SW480 (cell line): ENCODE measurements at regions not wholly inside any gene's neighbourhood (a gene's known extent, or its start where the extent isn't known, plus 50 kb on each side); places are given as distances from the start of the nearest gene placed in this dataset.

Source experiments
- DNase-seq: peaks from one replicate; pipeline ENCODE4 v3.0.0-alpha.2; 2016; ENCODE audit warnings: low spot score

DNA sequence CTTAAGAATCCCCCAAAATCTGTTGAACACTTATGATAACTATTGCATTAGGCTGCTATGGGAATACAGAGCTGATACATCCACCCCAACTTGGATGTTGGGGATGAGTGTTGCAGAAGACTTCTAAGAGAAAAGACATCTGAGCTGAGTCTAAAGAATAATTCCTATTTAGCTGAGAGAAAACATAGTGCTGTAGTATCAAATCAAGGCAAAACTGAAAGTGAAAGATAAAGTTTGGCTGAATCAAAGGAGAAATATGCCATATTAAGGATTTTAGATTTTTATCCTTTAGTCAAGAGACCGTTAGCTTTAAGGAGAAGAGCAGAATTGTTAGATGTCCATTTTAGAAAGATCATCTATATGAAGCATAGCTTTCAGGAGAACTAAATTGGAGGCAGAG, 726.9 kb upstream of the PTBP2 start:
- DNase-seq: no peak

DNA sequence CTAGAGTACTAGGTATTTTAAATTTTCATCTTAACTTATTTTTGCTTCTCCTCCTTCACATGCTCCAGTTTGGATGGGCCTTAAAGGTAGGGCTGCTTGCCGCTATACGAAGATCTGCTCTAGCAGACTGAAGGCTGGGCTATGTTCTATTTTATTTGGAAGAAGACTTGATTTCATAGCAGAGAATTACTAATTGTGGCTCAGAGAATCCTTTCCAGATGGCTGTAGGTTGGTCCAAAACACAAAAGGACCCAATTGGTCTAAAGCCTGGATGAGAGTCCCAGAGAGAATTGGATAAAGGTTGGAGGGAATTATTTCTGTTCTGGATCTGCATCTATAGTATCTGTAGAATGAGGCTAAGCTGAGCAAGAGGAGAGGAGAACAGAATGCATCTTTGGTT, 719.4 kb upstream of the PTBP2 start:
- DNase-seq: no peak

DNA sequence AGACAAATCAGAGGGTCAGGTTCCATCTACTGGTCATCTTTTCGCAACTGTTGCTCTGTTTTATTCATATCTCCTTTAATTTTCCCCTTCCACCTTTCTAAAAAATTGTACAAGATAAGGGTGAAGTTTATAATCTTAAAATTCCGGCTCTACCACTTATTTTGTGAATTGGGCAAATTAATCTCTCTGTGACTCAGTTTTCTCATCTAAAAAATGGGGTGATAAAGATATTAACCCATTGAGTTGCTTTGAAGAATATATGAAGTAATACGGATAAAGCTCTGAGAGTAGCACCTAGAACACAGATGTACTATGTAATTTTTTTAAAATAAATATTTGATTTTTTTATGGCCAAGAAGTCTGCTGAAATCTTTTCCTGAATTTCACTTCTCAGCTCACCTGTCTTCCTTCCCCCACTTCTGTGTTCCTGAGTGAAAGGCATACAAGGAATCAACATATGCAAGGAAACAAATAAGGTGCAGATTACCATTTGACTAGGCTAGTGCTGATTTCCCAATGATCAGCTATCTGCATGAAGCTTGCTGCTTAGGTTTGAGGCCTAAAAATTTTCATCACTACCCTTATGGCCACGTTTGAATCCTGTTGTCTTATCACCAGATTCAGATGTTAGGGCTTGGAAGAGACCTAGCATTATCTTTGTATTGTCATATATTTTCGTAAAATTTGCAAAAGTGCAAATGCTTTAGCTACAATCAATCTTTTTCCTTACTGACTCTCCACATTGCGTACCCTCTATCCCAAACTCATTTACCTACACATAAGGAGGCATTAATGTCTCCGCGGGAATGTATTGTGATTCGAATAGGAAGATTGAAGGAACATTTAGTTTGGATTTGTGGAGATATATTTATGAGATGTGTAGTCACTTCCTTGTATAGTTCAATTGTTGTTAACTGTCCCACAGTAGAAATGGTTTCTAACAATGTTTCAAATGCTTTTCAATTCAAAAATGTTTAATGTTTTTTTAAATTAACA, 718.3 kb upstream of the PTBP2 start:
- no peak for DNase-seq

DNA sequence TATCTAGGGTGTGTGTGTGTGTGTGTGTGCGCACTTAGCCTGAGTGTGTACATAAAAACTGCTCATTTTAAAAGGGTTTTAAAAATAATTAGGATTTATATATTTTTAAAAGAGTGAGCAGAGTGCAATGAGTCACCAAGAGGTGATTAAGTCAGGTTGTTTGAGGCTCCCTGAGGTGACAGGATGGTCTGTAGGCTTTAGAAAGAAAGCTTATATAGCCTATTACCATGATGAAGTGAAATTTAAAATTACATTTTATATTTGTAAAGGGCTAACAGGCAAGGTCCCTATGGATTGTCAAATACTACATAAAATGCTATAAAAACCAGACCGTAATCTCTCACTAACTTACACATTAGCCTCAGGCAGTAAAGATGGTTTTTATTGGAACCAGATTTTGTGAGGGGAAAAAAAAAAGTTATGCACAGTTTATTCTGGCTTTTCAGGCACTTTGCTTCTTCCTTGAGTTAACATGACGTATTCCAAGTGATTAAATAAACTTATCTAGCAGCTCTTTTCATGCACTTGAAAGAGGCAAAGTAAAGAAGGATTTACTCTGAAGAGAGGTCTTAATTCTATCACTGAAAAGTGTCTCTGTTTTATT, 711.7 kb upstream of the PTBP2 start:
- no peak for DNase-seq

DNA sequence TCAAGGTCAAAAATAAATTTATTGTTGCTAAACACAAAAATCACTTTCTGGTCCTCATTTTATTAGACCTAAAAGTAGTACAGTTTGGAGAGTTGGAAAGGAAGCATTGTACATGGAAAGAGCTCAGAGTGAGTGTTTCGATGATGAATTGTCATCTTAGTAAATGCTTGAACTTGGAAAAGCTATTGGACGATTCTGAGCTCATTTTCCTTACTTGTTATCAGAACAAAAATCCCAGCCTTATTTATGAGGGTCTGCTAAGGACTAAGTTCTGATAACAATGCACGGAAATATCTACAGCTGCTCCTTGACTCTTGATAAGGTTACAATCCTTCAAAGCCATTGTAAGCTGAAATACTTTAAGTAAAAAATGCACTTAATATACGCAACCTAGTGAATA, 710.0 kb upstream of the PTBP2 start:
- no peak for DNase-seq

DNA sequence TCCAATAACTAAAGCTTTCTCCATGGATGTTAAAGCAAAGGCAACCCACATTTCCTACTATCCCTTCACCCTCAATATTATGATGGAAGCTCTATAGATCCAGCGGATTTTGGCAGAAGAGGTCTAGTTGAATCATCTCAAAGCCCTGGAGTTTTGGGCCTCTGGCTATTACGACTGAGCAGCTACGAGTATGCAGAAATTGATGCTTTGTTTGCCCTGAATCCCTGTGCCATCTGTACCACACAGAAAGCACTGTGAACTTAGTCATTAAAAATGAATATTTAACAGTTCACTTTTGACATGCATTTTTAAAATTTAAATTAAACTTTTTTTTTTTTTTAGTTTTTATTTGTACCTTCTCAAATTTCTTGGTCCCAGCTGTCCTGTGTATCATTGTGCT, 705.4 kb upstream of the PTBP2 start:
- no peak for DNase-seq

DNA sequence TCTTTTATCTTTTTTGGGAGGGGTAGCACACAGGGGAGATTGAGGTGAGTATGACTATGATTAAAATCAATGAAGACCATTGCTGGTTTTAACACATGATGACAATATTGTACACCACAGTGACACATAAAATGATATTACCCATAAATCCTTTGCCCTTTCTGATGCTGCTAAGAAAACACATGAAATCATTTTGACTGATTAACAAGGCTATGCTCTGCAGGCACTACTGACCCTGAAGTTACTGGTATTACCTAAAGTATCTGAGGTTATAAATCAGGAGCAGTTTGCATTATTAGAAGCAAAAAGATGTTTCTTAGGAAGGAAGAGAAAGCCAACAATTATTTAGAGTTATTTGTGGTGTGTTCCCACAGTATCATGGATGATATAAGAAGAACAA, 701.2 kb upstream of the PTBP2 start:
- no peak for DNase-seq

DNA sequence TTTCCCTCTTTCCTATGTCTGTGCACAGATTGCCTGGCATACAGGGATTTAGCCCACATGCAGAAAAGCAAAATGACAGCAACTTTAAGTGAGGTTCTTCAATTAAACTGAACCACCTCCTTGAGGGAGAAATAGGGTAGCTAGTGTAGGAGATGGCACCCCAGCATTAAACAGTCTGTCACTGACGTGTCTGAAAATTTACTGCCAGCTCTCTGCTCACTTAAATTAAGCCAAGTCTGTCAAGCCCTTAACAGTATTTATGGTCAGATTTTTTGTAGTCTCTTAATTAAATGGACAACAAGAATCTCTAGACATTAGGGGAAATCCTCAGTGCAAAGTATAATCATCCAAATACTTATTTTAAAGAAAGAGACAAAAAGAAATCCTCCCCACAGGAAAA, 696.5 kb upstream of the PTBP2 start:
- no peak for DNase-seq

DNA sequence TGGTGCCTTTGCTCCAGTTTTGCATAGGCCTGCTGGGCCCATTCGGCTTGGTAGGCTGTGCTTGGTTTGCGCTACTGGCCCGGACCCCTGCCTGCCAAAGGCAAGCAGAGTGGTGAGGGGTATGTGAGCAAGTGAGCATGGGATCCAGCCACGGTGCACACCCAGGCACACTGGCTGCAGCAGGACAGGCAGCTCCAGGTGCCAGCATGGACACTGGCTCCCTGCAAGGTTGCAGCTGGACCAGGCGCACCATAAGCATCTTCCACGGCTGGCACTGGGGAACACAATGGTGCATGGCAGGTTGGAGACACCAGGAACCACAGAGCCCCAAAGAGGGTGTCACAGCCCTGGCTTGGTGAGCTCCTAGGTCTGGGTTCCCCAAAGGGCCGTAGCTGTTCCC, 693.5 kb upstream of the PTBP2 start:
- DNase-seq: no peak

DNA sequence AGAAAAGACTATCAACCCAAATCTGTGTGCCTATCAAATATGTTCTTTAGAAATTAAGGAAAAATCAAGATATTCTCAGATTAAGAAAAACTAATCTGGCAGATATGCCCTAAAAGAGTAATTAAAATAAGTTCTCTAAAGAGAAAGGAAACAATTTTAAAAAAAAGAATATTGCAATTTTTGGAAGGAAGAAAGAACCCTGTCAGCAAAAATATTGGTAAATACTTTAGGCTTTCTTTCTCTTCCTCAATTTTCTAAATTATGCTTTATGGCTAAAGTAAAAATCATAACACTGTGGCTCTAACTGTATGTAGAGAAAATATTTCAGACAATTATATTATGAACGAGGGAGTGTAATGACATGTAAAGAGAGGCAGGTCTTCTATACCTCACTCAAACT, 691.3 kb upstream of the PTBP2 start:
- DNase-seq: no peak

DNA sequence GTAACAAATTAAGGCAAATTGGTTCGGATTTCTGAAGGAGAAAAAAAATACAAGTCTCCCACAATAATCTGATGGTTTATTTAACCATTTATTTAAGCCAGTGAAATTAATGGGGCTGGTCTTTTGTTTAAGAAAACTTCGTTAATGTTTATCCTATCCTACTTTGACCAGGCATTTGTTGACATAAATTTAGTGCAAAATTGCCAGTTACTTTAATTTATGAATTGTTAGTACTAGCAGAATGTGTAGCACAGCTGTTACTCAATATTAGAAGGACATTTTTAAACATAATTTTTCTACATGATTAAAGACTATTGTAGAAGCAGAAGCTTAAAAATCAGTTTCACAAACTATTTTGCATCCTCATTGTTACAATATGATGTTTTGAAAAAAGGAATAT, 687.6 kb upstream of the PTBP2 start:
- DNase-seq: no peak

DNA sequence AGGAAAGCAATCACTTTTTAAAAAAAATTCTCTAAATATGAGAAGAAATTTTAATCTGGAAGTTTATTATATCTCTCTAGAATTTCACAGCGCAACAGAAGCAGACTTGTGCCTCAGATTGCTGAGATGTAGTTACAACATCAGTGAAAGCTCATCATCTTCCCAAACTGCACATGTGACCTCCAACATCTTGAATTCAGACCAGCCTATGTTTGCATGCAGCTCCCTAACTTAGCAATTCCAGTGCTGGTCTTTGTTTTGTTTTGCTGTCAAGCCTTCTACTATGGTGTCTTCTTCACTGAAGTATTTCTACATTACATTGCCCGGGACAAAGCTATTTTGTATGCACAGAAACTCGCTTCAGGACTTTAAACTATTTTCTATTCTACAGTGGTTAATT, 684.8 kb upstream of the PTBP2 start:
- DNase-seq: no peak

DNA sequence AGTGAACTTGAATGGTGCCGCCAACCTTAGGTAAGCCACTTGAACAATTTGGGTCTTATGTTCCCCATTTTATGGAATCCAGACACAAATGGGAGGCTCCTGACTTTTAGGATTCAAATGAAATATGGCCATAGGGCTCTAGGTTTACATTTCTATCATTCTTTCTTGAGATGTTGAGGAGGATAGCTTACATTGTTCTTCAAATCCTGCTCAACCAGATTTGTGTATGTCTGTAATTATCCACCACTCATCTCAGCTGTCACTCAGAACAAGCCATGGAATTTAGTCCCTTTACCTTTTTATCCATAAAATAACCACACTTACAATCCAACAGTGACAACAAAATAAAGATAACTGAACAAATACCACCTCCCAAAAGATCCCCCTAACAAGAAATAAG, 682.9 kb upstream of the PTBP2 start:
- DNase-seq: no peak

DNA sequence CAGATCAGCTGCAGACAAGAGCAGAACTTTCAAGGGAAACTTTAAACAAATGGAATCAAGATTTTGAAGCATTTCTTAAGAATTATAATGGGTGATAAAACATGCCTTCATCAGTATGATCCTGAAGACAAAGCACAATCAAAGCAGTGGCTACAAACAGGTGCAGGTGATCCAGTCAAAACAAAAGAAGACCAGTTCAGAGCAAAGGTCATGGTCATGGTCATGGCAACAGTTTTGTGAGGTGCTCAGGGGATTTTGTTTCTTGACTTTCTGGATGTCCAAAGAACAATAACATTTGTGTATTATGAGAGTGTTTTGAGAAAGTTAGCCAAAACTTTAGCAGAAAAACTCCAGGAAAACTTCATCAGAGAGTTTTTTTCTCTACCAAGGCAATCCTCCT, 681.7 kb upstream of the PTBP2 start:
- no peak for DNase-seq

DNA sequence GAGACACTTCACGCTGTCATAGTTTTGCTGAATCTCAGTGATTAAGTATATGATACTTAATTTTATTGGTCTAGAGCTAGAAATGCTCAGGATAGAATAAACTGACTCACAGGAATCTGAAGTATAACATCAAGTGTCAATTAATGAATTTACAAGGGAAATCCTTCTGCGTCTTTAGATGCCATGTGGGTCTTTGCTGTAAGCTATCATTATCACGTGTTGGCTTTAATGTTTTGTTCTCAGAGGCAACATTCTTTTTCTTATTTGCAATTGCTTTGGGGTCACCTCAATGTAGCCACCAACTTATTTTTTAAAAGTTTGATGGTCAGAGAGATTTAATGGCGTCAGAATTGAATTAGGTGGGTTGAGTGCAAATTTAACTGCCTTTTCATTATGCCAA, 680.1 kb upstream of the PTBP2 start:
- no peak for DNase-seq

DNA sequence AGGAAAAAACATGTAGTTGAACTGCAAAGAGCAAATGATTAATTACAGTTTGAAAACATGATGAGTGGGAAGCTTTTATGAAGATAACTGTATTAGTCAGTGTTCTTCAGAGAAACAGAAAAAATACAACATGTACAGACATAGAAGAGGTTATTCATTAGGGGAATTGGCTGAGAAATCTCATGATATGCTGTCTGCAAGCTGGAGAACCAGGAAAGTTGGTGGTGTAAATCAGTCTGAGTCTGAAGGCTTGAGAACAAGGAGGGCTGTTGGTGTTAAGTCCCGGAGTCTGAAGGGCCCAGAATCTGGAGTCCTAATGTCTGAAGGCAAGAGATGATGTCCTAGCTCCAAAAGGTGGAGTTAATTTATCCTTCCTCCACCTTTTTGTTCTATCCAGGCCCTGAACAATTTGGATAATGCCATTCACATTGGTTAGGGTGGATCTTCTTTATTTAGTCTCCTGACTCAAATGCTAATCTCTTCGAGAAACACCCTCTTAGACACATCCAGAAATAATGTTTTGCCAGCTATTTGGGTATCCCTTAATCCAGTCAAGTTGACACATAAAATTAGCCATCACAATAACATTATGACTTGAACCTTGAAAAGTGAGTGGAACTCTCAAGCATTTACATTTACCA, 672.9 kb upstream of the PTBP2 start:
- no peak for DNase-seq

DNA sequence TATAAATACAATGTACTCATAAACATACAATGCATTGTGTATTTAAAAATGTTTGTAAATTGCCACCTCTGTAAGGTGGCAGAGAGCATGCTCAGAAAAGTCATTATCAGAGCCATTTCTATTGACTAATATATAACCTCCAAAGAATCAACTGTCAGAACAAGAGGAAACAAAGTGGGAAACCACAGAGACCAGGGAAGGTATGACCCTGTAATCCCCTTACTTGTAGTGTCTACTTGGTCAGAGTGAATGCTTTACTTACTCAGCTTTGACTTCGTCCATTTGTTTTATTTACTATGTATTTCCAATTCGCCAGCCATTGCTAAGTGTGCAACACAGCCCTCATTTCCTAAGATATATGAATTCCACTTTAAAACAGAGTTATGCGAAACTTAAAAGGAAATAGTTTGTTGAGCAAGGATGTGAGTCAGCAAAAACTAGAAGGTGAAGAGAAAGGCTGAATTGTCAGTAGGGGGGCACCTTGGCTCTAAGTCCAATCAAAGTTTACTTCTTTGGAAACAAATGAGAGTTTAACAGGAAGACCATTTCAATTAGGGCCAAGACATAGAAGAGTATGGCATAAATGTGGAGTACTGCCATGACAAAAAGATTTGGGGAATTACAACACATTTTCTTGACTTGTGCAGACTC, 671.7 kb upstream of the PTBP2 start:
- DNase-seq: no peak

DNA sequence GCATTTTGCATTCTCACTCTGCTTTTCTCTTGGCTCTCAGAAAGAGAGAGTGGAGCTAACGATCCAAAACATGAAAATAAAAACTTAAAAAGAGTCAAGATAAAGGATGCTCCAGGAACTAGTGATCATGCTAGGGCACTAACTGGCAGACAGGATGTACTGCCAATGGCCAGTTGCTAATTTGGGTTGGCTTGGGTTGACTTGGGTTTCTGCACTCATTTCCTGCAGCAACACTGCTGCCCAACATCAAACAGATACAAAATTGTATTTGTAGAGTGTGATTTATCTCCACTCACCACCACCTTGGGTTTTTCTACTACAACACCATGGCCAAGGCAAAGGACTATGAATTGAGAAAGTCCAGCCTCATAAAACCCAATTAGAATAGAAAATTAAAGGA, 662.3 kb upstream of the PTBP2 start:
- no peak for DNase-seq

DNA sequence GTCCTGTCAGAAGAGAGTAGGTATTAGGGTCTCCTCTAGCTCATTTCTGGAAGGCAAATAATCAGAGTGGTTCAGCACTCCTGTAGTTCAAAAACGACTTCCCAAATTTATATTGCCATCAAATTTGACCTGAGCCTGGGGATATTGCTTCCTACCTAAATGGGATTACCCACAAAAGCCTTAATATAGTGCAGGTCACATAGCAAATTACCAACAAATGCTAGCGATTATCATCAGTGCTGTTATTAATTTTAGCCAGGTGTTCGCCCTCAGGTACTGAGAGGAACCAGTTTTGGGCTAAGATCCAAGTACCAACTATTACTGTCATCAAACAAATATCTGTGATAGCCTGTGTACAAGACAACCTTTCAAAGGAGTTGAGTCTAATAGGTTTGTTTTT, 661.8 kb upstream of the PTBP2 start:
- DNase-seq: no peak

DNA sequence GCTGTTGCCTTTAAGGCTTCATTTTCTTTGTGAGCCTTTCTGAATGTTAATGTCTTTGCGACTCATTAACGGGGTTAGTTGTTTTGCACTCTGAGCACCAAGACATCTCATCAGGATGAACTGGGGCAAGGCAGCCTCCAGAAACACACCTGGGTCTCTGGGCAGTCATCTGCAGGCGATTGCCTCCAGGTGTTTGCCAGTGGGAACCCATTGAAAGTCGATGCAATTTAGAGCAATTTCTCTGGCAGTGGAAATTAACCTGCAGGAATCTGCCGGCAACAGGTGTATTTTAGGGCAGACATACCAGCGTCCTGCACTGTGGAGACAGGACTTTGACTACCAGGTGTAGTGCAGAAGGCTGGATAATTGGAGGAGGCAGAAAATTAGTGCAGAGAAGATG, 661.0 kb upstream of the PTBP2 start:
- DNase-seq: no peak

DNA sequence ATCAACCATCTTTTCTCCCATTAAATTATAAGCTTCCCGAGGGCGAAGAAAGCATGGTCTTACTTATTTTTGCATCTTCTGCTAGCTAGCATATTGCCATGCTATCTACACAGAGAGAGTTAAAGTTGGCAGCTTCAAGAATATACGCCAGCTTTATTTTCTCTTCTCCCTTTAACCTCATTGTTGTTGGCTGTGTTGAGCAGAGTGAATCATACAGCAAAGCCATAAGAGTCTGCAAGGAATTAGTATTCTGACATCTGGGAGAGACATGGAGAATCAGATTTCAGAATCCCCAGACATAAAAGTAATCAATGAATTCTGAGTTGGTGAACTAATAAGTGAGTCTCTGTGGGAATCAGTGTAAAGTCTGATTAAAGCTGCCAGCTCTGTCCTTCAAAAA, 649.6 kb upstream of the PTBP2 start:
- no peak for DNase-seq

DNA sequence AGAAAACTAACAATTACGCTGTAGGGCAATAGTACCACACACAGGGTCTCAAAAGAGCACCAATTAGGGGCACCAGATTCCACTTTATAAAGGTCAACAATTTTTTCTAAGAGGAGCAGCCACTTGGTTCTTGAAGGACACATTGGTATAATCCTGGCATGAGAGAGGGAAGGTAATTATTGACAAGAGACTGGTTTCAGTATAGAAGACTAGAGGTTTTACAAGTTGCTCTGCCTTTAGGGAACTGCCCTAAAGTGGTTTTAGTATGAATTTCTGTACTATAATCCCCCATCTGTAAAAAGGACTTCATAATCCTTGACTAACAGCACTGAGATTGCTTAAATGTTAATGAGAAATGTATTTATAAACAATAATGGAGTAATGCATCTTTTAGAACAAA, 648.5 kb upstream of the PTBP2 start:
- DNase-seq: no peak

DNA sequence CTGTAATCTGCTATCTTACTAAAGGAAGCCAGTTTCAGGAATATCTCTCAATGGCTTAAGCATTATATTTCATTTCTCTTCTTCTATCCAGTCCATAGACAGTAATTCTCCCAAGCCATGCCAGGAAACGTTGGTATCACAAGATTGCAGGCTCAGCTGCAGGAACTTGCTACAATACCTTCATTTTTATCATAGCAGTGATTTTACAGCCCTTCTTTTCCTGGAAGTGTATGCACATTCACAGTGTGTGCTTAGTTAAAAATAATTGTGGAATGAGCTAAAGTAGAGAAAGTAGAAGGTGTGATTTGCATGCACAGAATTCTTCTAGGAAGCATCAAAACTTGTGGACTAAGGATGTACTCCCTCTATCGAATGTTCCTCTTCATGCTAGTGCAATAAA, 647.2 kb upstream of the PTBP2 start:
- no peak for DNase-seq
